ENCODE measurements at regions not wholly inside any gene's neighbourhood (a gene's known extent, or its start where the extent isn't known, plus 50 kb on each side); places are given as distances from the start of the nearest gene placed in this dataset.

- Histone ChIP-seq H3K36me3 (no peaks in the 10 kb centered on the region), H3K27ac (no peak overlapping the region), H3K4me3 (no peak overlapping the region), H3K4me1 (no peaks in the 10 kb centered on the region), H3K9me3 (no peaks in the 10 kb centered on the region), H3K27me3 (no peaks in the 10 kb centered on the region)
- TF ChIP-seq, protein P1, sequence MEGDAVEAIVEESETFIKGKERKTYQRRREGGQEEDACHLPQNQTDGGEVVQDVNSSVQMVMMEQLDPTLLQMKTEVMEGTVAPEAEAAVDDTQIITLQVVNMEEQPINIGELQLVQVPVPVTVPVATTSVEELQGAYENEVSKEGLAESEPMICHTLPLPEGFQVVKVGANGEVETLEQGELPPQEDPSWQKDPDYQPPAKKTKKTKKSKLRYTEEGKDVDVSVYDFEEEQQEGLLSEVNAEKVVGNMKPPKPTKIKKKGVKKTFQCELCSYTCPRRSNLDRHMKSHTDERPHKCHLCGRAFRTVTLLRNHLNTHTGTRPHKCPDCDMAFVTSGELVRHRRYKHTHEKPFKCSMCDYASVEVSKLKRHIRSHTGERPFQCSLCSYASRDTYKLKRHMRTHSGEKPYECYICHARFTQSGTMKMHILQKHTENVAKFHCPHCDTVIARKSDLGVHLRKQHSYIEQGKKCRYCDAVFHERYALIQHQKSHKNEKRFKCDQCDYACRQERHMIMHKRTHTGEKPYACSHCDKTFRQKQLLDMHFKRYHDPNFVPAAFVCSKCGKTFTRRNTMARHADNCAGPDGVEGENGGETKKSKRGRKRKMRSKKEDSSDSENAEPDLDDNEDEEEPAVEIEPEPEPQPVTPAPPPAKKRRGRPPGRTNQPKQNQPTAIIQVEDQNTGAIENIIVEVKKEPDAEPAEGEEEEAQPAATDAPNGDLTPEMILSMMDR (IDR thresholded peaks at IDR 0.05), result no peak
- no peak for TF ChIP-seq POLR2A (IDR thresholded peaks at IDR 0.05)
- no peak for DNase-seq
Measured at GRCh38 chr2:120874888-120875275, 139.2 kb downstream of the GLI2 start.

DNA sequence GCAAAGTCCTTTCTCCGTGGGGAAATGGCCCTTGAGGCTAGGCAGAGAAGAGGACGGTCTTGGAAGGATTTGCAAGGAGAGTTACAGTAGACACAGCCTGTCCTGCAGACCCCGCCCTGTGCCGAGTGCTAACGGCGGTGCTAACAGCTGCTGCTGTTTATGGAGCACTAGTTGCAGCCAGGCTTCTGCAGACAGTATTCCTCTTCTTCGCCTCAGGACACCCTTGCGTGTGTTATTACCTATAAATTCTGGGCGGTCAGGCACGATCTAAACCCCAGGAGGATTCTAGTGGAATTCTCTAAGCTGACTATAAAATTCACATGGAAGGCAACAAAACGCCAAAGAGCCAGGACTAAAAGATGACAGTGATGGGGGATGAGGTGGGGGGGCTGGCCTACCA, 139.8 kb downstream of the GLI2 start:
- TF ChIP-seq POLR2A (IDR thresholded peaks at IDR 0.05), result no peak
- TF ChIP-seq, protein P1 (IDR thresholded peaks at IDR 0.05), result no peak
- Histone ChIP-seq H3K4me1 (no peaks in the 10 kb centered on the region), H3K27me3 (no peaks in the 10 kb centered on the region), H3K4me3 (no peak overlapping the region), H3K36me3 (no peaks in the 10 kb centered on the region), H3K27ac (no peak overlapping the region), H3K9me3 (no peaks in the 10 kb centered on the region)
- no peak for DNase-seq

DNA sequence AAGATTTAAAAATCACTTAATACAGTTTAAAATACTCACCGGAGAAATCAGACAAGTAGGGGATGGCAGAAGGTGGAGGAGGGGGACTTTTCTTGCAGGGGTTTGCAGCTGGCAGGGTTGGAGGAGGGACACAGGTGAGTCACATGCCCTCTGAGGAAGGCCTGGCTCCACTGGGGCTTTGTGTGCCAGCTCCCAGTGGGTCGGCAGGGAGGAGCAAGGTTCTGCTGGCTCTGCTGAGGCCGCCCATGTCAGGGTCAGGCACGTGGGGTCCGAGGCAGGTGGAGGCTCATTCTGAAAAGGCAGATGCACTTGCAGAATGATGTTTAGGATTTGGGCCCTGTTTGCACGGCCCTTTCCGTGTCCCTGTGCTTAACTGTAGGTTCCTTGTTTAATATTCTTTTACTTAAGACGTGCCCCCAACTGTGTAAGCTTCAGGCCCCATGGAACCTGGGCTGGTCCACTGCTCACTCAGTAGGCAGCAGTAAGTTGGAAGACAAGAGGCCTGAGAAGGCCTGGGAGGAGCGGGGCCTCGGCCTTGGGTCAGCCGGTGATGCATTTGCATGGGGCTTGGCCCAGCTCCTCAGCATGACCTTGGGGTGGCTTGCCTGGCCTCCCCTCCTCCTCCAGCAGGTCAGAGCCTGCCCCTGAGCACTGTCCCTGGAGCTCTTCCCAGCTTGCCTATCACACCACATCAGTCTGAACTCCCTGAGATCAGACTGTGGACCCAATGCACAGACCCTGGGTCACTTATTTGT, 141.0 kb downstream of the GLI2 start:
- H3K4me1 ChIP-seq, result no peaks in the 10 kb centered on the region
- no peaks in the 10 kb centered on the region for H3K27me3 ChIP-seq
- H3K4me3 ChIP-seq, result no peak overlapping the region
- no peaks in the 10 kb centered on the region for H3K36me3 ChIP-seq
- TF ChIP-seq, protein P1 (IDR thresholded peaks at IDR 0.05), result no peak
- no peak for TF ChIP-seq POLR2A (IDR thresholded peaks at IDR 0.05)
- H3K27ac ChIP-seq, result no peak overlapping the region
- H3K9me3 ChIP-seq, result no peaks in the 10 kb centered on the region
- no peak for DNase-seq

- H3K27me3 ChIP-seq, result no peaks in the 10 kb centered on the region
- TF ChIP-seq, protein P1 (IDR thresholded peaks at IDR 0.05), result no peak
- TF ChIP-seq POLR2A (IDR thresholded peaks at IDR 0.05), result no peak
- DNase-seq, result no peak
- peaks cover 0 to 6% (median 0%) of the 10 kb centered on the region in 4 donors for H3K4me1 ChIP-seq
- no peak overlapping the region for H3K4me3 ChIP-seq
- H3K9me3 ChIP-seq, result no peaks in the 10 kb centered on the region
- H3K36me3 ChIP-seq, result no peaks in the 10 kb centered on the region
- no peak overlapping the region for H3K27ac ChIP-seq
Measured at GRCh38 chr2:120877409-120877808, 141.7 kb downstream of the GLI2 start.

DNA sequence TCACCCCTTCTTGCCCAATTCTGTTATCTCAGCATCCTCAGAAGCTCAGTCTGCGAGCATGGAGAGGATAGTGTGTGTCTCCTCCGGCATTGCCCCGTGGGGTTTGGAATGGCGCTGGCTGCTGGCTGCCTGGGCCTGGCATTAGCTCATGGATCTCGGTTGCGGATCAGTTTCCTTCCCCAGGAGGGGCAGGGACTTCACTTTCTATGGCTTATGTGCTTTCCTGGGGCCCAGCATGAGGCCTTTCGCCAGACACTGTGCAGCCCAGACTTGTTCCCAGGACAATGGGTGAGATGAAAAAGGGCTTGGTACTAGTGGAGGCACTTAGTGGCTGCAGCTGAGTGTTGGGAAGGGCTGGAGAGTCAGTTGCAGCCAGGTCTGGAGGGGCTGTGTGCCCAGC, 143.3 kb downstream of the GLI2 start:
- DNase-seq, result no peak
- no peaks in the 10 kb centered on the region for H3K27me3 ChIP-seq
- H3K4me3 ChIP-seq, result no peak overlapping the region
- TF ChIP-seq, protein P1 (IDR thresholded peaks at IDR 0.05), result no peak
- TF ChIP-seq POLR2A (IDR thresholded peaks at IDR 0.05), result no peak
- H3K27ac ChIP-seq, result no peak overlapping the region
- no peaks in the 10 kb centered on the region for H3K36me3 ChIP-seq
- H3K9me3 ChIP-seq, result no peaks in the 10 kb centered on the region
- peaks cover 0 to 7% (median 0%) of the 10 kb centered on the region in 4 donors for H3K4me1 ChIP-seq
